ENCODE measurements at regions not wholly inside any gene's neighbourhood (a gene's known extent, or its start where the extent isn't known, plus 50 kb on each side); places are given as distances from the start of the nearest gene placed in this dataset.

- no peak for DNase-seq (ENCODE audit: low read depth in 1 of 2, low spot score in 1 of 2)
- no peak overlapping the region for H3K27ac ChIP-seq (replicated peaks)
- no peaks in the 10 kb centered on the region for H3K27me3 ChIP-seq (ENCODE audit: insufficient read depth, poor library complexity, severe bottlenecking)
- no peak for TF ChIP-seq REST (IDR thresholded peaks at IDR 0.05; ENCODE audit: insufficient replicate concordance, low read depth)
- no peak for TF ChIP-seq GABPA (IDR thresholded peaks at IDR 0.05; ENCODE audit: low read depth)
- TF ChIP-seq CTCF (IDR thresholded peaks at IDR 0.05; ENCODE audit: insufficient read depth, low read length): no peak
- TF ChIP-seq POLR2AphosphoS5 (IDR thresholded peaks at IDR 0.05; ENCODE audit: low read depth): no peak
- no peak for TF ChIP-seq SPI1 (IDR thresholded peaks at IDR 0.05; ENCODE audit: borderline replicate concordance, low read depth)
- H3K4me3 ChIP-seq (replicated peaks; ENCODE audit: insufficient read depth, low read length): no peak overlapping the region
Observed at GRCh38 chr5:28831042-28831441, 1792.7 kb upstream of the CDH9 start.

- H3K27ac ChIP-seq (replicated peaks): no peak overlapping the region
- TF ChIP-seq GABPA (IDR thresholded peaks at IDR 0.05; ENCODE audit: low read depth) (no peak), CTCF (IDR thresholded peaks at IDR 0.05; ENCODE audit: insufficient read depth, low read length) (no peak), SPI1 (IDR thresholded peaks at IDR 0.05; ENCODE audit: borderline replicate concordance, low read depth) (no peak), POLR2AphosphoS5 (IDR thresholded peaks at IDR 0.05; ENCODE audit: low read depth) (no peak), REST (IDR thresholded peaks at IDR 0.05; ENCODE audit: insufficient replicate concordance, low read depth) (no peak)
- H3K27me3 ChIP-seq (ENCODE audit: insufficient read depth, poor library complexity, severe bottlenecking): no peaks in the 10 kb centered on the region
- no peak overlapping the region for H3K4me3 ChIP-seq (replicated peaks; ENCODE audit: insufficient read depth, low read length)
- no peak for DNase-seq (ENCODE audit: low read depth in 1 of 2, low spot score in 1 of 2)
Observed at GRCh38 chr5:28823231-28823630, 1784.8 kb upstream of the CDH9 start.

- DNase-seq (ENCODE audit: low read depth in 1 of 2, low spot score in 1 of 2): no peak
- no peaks in the 10 kb centered on the region for H3K27me3 ChIP-seq (ENCODE audit: insufficient read depth, poor library complexity, severe bottlenecking)
- no peak overlapping the region for H3K4me3 ChIP-seq (replicated peaks; ENCODE audit: insufficient read depth, low read length)
- no peak overlapping the region for H3K27ac ChIP-seq (replicated peaks)
- TF ChIP-seq CTCF (IDR thresholded peaks at IDR 0.05; ENCODE audit: insufficient read depth, low read length): no peak
- no peak for TF ChIP-seq SPI1 (IDR thresholded peaks at IDR 0.05; ENCODE audit: borderline replicate concordance, low read depth)
- TF ChIP-seq POLR2AphosphoS5 (IDR thresholded peaks at IDR 0.05; ENCODE audit: low read depth): no peak
- TF ChIP-seq GABPA (IDR thresholded peaks at IDR 0.05; ENCODE audit: low read depth): no peak
- no peak for TF ChIP-seq REST (IDR thresholded peaks at IDR 0.05; ENCODE audit: insufficient replicate concordance, low read depth)
Observed at GRCh38 chr5:28822071-28822470, 1783.7 kb upstream of the CDH9 start.

All from HL-60 (cell line).